WTC11 (cell line): ENCODE measurements at regions not wholly inside any gene's neighbourhood (a gene's known extent, or its start where the extent isn't known, plus 50 kb on each side); places are given as distances from the start of the nearest gene placed in this dataset.

Experiments used
- ATF2 ChIP-seq: sonication (generic); formaldehyde crosslinking; IDR thresholded peaks from 2 replicates; pipeline ENCODE4 v1.8.1; 2022; ENCODE audit warnings: low read depth, missing genetic modification reagents, borderline replicate concordance
- CREB1 ChIP-seq: sonication (generic); formaldehyde crosslinking; IDR thresholded peaks from 2 replicates; pipeline ENCODE4 v1.8.0; 2023; ENCODE audit warnings: mild to moderate bottlenecking, missing genetic modification reagents
- CTCF ChIP-seq: fragments of 200-600 bp; IDR thresholded peaks from 2 replicates; pipeline ENCODE4 v1.8.0; 2022; ENCODE audit warnings: antibody characterized with exemption
- PRDM15 ChIP-seq: sonication (generic); formaldehyde crosslinking; IDR thresholded peaks from 2 replicates; pipeline ENCODE4 v1.8.0; 2022; ENCODE audit warnings: missing genetic modification reagents
- SMAD4 ChIP-seq: sonication (generic); formaldehyde crosslinking; IDR thresholded peaks from 2 replicates; pipeline ENCODE4 v1.8.0; 2022; ENCODE audit warnings: mild to moderate bottlenecking, missing genetic modification reagents
- SP1 ChIP-seq: sonication (generic); formaldehyde crosslinking; conservative IDR thresholded peaks from 2 replicates; pipeline ENCODE4 v1.8.1; 2022; ENCODE audit warnings: missing genetic modification reagents
- TEAD4 ChIP-seq: sonication (generic); formaldehyde crosslinking; IDR thresholded peaks from 2 replicates; pipeline ENCODE4 v1.8.0; 2022; ENCODE audit warnings: mild to moderate bottlenecking, missing genetic modification reagents
- USF1 ChIP-seq: sonication (generic); formaldehyde crosslinking; IDR thresholded peaks from 2 replicates; pipeline ENCODE4 v1.8.0; 2022; ENCODE audit warnings: mild to moderate bottlenecking, missing genetic modification reagents
- USF2 ChIP-seq: sonication (generic); formaldehyde crosslinking; IDR thresholded peaks from 2 replicates; pipeline ENCODE4 v1.8.1; 2023; ENCODE audit warnings: mild to moderate bottlenecking, missing genetic modification reagents, moderate library complexity
- ZNF232 ChIP-seq: sonication (generic); formaldehyde crosslinking; IDR thresholded peaks from 2 replicates; pipeline ENCODE4 v1.8.0; 2022; ENCODE audit warnings: mild to moderate bottlenecking, missing genetic modification reagents
- ZNF281 ChIP-seq: sonication (generic); formaldehyde crosslinking; IDR thresholded peaks from 2 replicates; pipeline ENCODE4 v1.8.0; 2023; ENCODE audit warnings: mild to moderate bottlenecking, missing genetic modification reagents

- TF ChIP-seq PRDM15 (CRISPR knock-in tag) (no peak), SMAD4 (no peak), USF1 (no peak), CTCF (no peak), SP1 (no peak), TEAD4 (CRISPR knock-in tag) (no peak), CREB1 (CRISPR knock-in tag) (no peak), USF2 (CRISPR knock-in tag) (no peak), ZNF232 (CRISPR knock-in tag) (no peak), ZNF281 (CRISPR knock-in tag) (no peak), ATF2 (CRISPR knock-in tag) (no peak)
Measured at GRCh38 chr14:75375983-75376382, 51.8 kb upstream of the JDP2 start.
